ENCODE measurements at regions not wholly inside any gene's neighbourhood (a gene's known extent, or its start where the extent isn't known, plus 50 kb on each side); places are given as distances from the start of the nearest gene placed in this dataset.

- WGBS, 2 donors: 23 to 37% methylated on average over 5 of the region's 5 CpGs
- DNase-seq: no peak
- Histone ChIP-seq H3K9me3 (no peaks in the 10 kb centered on the region), H3K27ac (peak overlapping the region; percentile 68 to 88 (median 86)), H3K27me3 (no peaks in the 10 kb centered on the region), H3K36me3 (no peaks in the 10 kb centered on the region), H3K4me1 (peaks cover 17 to 44% (median 29%) of the 10 kb centered on the region in 3 donors), H3K4me3 (no peak overlapping the region)
- intact Hi-C loops (cut with DNase I): no loop called here
- TF ChIP-seq POLR2A (IDR thresholded peaks at IDR 0.05): no peak
- no peak for TF ChIP-seq CTCF (IDR thresholded peaks at IDR 0.05)
Measured at GRCh38 chr6:134379076-134379475, 61.2 kb upstream of the SGK1 start.

GRCh38 chr6:134378426-134378825 is 60.5 kb upstream of the SGK1 start:
- intact Hi-C loops (cut with DNase I): no loop called here
- Histone ChIP-seq H3K27ac (peak overlapping the region in 3 of 4 donors; percentile 55 to 88 (median 86)), H3K27me3 (no peaks in the 10 kb centered on the region), H3K4me1 (peaks cover 22 to 51% (median 35%) of the 10 kb centered on the region in 3 donors), H3K36me3 (no peaks in the 10 kb centered on the region), H3K9me3 (no peaks in the 10 kb centered on the region), H3K4me3 (no peak overlapping the region)
- DNase-seq: no peak
- TF ChIP-seq CTCF (IDR thresholded peaks at IDR 0.05): no peak
- TF ChIP-seq POLR2A (IDR thresholded peaks at IDR 0.05): no peak
- WGBS, 2 donors: 88 to 91% methylated on average over 1 of the region's 1 CpG

- H3K36me3 ChIP-seq: no peaks in the 10 kb centered on the region
- no peak for TF ChIP-seq POLR2A (IDR thresholded peaks at IDR 0.05)
- TF ChIP-seq CTCF (IDR thresholded peaks at IDR 0.05): no peak
- 95 to 96% methylated on average over 3 of the region's 3 CpGs for WGBS, 2 donors
- H3K4me3 ChIP-seq: no peak overlapping the region
- H3K27ac ChIP-seq: no peak overlapping the region
- no peaks in the 10 kb centered on the region for H3K9me3 ChIP-seq
- H3K27me3 ChIP-seq: no peaks in the 10 kb centered on the region
- DNase-seq: no peak
- peaks cover 22 to 63% (median 44%) of the 10 kb centered on the region in 3 donors for H3K4me1 ChIP-seq
- intact Hi-C loops (cut with DNase I): no loop called here
Measured at GRCh38 chr6:134376785-134377184, 58.9 kb upstream of the SGK1 start.

DNA sequence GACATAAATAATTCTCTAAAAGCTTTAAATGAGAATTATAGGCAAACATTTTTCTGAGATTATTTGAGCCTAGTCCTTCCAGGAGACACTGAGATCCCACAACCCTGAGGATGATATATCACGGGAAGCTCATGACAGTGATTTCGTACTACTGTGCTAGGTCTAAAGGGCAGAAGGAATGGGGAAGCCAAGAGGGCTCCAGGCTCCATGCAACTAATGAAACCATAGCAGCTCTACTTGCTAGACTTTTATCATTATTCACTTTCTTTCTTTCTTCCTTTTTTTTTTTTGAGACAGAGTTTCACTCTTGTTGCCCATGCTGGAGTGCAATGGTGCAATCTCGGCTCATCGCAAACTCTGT is 57.3 kb upstream of the SGK1 start:
- peaks cover 14 to 50% (median 33%) of the 10 kb centered on the region in 3 donors for H3K4me1 ChIP-seq
- H3K36me3 ChIP-seq: no peaks in the 10 kb centered on the region
- peak overlapping the region in 1 of 4 donors; percentile 10 for H3K27ac ChIP-seq
- TF ChIP-seq POLR2A (IDR thresholded peaks at IDR 0.05): no peak
- no peak for TF ChIP-seq CTCF (IDR thresholded peaks at IDR 0.05)
- intact Hi-C loops (cut with DNase I): no loop called here
- no peak for DNase-seq
- no peak overlapping the region for H3K4me3 ChIP-seq
- 83 to 97% methylated on average over 4 of the region's 4 CpGs for WGBS, 2 donors
- no peaks in the 10 kb centered on the region for H3K9me3 ChIP-seq
- H3K27me3 ChIP-seq: no peaks in the 10 kb centered on the region

DNA sequence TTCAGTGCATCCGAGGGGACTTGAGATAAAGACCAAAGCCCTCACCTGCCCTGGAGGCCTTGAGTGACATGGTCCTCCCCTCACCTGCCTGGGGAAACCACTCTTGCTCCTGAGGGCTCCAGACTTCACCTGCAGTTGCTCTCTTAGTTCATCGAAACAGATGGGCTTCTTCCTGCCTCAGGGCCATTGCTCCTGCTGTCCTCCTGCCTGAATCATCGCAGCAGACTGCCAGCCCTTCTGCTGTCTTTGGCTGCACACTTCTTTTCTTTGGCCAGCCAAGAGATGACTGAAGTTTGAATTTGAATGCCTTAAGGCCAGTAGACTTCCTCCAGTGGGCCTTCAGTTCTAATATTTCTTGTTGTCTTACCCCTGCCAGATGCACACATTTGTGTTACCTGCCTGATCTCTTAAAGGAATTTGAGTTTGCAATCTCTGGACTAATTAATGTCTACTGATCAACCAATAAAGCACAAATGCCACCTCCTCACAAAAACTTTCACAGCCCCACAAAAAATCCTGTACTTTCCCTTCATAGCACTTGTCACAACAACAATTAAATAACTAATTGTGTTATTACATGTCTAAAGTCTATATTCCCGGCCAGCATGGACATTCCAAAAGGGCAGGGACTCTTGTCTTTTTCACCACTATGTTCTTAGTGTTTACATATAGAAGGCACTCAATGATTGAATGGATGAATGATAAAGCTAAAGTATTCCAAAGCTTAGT is 56.7 kb upstream of the SGK1 start:
- no peaks in the 10 kb centered on the region for H3K36me3 ChIP-seq
- peaks cover 9 to 45% (median 30%) of the 10 kb centered on the region in 3 donors for H3K4me1 ChIP-seq
- WGBS, 2 donors: 36 to 54% methylated on average over 4 of the region's 4 CpGs
- intact Hi-C loops (cut with DNase I): no loop called here
- TF ChIP-seq CTCF (IDR thresholded peaks at IDR 0.05): no peak
- no peak for TF ChIP-seq POLR2A (IDR thresholded peaks at IDR 0.05)
- no peaks in the 10 kb centered on the region for H3K9me3 ChIP-seq
- H3K4me3 ChIP-seq: no peak overlapping the region
- DNase-seq: no peak
- peak overlapping the region in 2 of 4 donors; percentile 10 to 25 for H3K27ac ChIP-seq
- no peaks in the 10 kb centered on the region for H3K27me3 ChIP-seq
